Lower leg skin (tissue), 4 donors: ENCODE measurements at regions not wholly inside any gene's neighbourhood (a gene's known extent, or its start where the extent isn't known, plus 50 kb on each side); places are given as distances from the start of the nearest gene placed in this dataset.
"Not testable (repeated sequence)": the region's sequence is repeated elsewhere in the genome, so short reads cannot be mapped to it uniquely, and the experiment has no call there.

ENCODE experiments used
- DNase-seq, 2 donors: peaks; one replicate each; pipeline ENCODE4 v3.0.0-alpha.2; 2019; ENCODE audit warnings: low spot score in 2 of 2
- H3K4me3 ChIP-seq: fragments of 200-600 bp; sonication (generic); 2 replicates; pipeline ENCODE4 v1.5.1; 2017; ENCODE audit warnings: mild to moderate bottlenecking, low read depth; ENCODE audit not compliant: poor library complexity, severe bottlenecking
- CTCF ChIP-seq, 3 donors: fragments of 450-650 bp; IDR thresholded peaks; one replicate each; pipeline ENCODE4 v1.5.1; 2016; ENCODE audit warnings: antibody characterized with exemption in 3 of 3, mild to moderate bottlenecking in 3 of 3, moderate library complexity in 2 of 3
- POLR2A ChIP-seq, 2 donors: fragments of 450-650 bp; IDR thresholded peaks; one replicate each; pipeline ENCODE4 v1.6.1; 2016 to 2017; ENCODE audit warnings: antibody characterized with exemption in 2 of 2, mild to moderate bottlenecking in 1 of 2, moderate library complexity in 1 of 2
- WGBS, 2 donors: methylation state at CpG; one replicate each; pipeline ENCODE4 v1.1.5; 2018; 5-methylcytosine and 5-hydroxymethylcytosine counted together
- intact Hi-C: fragments of 100-400 bp; cut with DNase I; formaldehyde crosslinking; loops from one replicate; pipeline ENCODE4 v1.15.0; 2023; ENCODE audit warnings: low total_unique reads

GRCh38 chr13:79612604-79613003 lies 131.6 kb downstream of the NDFIP2 start:
- TF ChIP-seq CTCF (IDR thresholded peaks at IDR 0.05) = no peak
- TF ChIP-seq POLR2A (IDR thresholded peaks at IDR 0.05) = no peak
- no peak for DNase-seq
- no peak overlapping the region for H3K4me3 ChIP-seq
- intact Hi-C loops = no loop called here
- WGBS, 2 donors = 73 to 83% methylated on average over 2 of the region's 2 CpGs

- DNase-seq, intact Hi-C loops: not testable (repeated sequence)
These were observed 126.9 kb downstream of the NDFIP2 start for GRCh38 chr13:79607895-79608294.

More at GRCh38 chr13:79607895-79608294, 126.9 kb downstream of the NDFIP2 start:
- not testable (repeated sequence) for H3K4me3 ChIP-seq
